ENCODE measurements at regions not wholly inside any gene's neighbourhood (a gene's known extent, or its start where the extent isn't known, plus 50 kb on each side); places are given as distances from the start of the nearest gene placed in this dataset.

DNA sequence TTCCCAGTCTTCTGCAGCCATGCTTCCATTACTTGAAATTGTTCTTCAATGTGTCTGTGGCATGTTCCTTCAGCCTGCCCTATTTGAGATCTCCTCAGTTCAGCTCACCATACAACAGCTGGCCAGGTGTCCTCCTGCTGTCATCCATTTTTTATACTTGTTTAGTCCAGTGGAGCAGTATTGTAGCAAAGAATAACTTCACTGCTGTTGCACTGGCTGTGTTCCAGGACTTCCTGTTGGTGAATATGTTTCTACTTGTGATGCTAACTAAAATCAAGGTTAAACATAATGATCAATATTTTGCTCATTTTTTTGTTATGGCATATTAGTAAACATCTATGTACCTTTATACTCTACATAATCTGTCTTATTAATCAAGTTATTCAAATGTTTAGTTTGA lies 1394.1 kb downstream of the PCDH9 start:
- no peak overlapping the region for H3K4me3 ChIP-seq (ENCODE audit: low read depth, low read length)
- no peaks in the 10 kb centered on the region for H3K4me1 ChIP-seq
- no peaks in the 10 kb centered on the region for H3K9me3 ChIP-seq
- no peak for DNase-seq
- TF ChIP-seq, protein P1, sequence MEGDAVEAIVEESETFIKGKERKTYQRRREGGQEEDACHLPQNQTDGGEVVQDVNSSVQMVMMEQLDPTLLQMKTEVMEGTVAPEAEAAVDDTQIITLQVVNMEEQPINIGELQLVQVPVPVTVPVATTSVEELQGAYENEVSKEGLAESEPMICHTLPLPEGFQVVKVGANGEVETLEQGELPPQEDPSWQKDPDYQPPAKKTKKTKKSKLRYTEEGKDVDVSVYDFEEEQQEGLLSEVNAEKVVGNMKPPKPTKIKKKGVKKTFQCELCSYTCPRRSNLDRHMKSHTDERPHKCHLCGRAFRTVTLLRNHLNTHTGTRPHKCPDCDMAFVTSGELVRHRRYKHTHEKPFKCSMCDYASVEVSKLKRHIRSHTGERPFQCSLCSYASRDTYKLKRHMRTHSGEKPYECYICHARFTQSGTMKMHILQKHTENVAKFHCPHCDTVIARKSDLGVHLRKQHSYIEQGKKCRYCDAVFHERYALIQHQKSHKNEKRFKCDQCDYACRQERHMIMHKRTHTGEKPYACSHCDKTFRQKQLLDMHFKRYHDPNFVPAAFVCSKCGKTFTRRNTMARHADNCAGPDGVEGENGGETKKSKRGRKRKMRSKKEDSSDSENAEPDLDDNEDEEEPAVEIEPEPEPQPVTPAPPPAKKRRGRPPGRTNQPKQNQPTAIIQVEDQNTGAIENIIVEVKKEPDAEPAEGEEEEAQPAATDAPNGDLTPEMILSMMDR (IDR thresholded peaks at IDR 0.05; ENCODE audit: low read depth, low read length), result no peak
- no peaks in the 10 kb centered on the region for H3K27me3 ChIP-seq
- H3K36me3 ChIP-seq, result no peaks in the 10 kb centered on the region

DNA sequence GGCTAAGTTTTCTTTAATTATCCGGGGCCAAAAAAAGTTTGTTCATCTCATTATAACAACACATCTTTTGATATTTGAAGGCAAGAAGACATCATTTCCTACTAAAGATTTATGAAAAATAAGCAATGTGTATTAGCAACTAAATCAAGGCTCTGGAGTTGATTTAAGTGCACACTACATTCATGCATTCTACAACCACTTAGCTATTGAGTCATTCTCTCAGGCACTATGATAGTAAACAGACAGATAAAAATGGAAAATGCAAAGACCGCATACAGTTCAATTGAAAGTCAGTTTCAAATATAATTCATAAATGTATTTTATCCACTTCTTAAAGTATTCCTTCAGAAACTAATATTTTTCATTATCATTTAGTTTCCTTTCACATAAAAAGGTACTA lies 1395.2 kb downstream of the PCDH9 start:
- Histone ChIP-seq H3K4me1 (no peaks in the 10 kb centered on the region), H3K36me3 (no peaks in the 10 kb centered on the region), H3K4me3 (ENCODE audit: low read depth, low read length) (no peak overlapping the region), H3K27me3 (no peaks in the 10 kb centered on the region), H3K9me3 (no peaks in the 10 kb centered on the region)
- TF ChIP-seq, protein P1 (IDR thresholded peaks at IDR 0.05; ENCODE audit: low read depth, low read length), result no peak
- DNase-seq, result no peak

DNA sequence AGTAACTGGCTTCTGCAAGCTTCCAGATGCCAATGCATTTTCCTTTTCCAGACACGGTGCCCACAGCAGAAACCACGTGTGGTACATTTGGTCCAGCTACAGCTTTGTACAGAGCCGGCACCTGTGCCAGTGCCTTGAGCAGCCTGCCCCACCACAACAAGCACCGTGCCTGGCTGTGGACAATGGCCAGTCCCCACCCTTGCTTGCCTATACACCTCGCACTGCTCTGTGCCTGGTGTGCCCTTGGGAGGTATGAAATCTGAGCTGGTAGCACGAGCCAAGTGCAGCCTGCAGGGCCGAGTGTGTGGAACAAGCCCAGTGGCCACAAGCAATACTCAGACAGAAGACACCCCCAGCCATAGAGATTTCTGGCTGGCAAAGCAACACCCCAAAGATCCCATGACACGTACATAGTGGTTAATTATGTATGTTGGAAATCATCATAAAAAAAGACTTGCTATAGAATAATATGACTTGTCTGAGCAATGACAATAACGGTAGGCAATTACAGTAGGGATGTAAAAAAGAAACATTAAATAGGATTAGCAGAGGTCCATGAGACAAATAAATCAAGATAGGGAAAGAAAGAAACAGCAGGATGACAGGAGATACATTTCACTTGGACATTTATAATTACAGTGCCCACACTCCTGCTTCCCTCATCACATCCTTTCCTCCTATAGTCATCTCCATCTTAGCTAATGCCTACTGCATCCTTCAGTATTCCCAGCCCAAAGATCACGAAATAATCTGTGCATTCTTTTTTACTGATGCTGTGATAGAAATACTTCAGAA lies 1399.5 kb downstream of the PCDH9 start:
- no peaks in the 10 kb centered on the region for H3K4me1 ChIP-seq
- DNase-seq, result no peak
- no peaks in the 10 kb centered on the region for H3K9me3 ChIP-seq
- no peak overlapping the region for H3K4me3 ChIP-seq (ENCODE audit: low read depth, low read length)
- TF ChIP-seq, protein P1 (IDR thresholded peaks at IDR 0.05; ENCODE audit: low read depth, low read length), result no peak
- no peaks in the 10 kb centered on the region for H3K36me3 ChIP-seq
- H3K27me3 ChIP-seq, result no peaks in the 10 kb centered on the region

DNA sequence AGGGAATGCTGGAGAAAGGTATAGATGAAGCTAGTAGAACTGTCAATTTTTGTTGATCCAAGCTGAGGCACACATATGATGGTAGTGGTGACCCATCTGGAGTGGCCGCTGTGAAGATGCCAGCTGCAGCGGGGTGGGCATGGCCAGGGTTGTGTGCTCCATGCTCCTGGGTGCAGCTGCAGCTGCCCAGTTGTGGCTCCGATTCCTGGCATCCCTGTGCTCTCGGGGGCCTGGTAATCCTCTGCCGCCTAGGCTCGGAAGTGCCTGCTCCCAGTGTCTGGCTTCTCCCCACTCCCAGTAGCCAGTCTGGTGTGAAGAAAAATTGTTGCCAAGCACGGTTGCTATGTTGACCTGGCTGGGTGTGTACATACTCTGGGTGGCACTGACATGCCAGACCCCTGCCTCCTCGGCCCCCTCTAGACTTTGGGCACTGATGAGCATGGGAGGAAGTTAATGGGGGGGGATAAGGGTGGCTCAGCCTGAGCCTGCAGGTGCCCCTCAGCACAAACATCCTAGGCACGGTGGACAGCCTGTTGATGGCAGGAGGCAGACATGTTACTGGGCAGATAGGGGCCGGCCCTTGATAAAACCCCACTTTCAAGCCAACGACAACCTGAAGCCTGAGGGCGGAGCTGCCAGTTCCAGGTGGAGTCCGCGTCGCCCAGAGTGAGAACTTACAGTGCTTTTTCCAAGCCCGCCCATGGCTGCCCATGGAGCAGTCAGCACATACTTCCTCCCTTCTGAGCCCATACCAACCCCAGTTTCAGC lies 1400.7 kb downstream of the PCDH9 start:
- no peak for DNase-seq

DNA sequence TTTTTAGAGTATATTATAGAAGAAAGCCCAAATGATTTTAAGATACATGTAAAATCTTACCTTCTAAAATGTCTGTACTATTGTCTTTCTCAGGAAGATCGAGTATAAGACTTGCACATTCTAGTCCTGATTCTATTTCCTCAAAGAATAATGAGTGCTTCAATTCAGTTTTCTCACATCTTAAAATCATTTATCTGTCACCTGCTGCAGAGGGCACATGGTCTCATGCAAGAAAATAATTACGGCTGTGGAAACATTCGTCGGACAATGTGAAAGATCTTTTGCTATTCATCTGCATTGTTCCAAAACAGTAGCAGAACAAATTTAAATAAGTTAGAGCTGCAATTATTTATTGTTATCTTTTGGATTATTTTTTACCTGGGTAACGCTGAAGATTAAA lies 1403.5 kb downstream of the PCDH9 start:
- Histone ChIP-seq H3K4me1 (no peaks in the 10 kb centered on the region), H3K27me3 (no peaks in the 10 kb centered on the region), H3K36me3 (no peaks in the 10 kb centered on the region), H3K9me3 (no peaks in the 10 kb centered on the region), H3K4me3 (ENCODE audit: low read depth, low read length) (peak overlapping the region; percentile 28)
- DNase-seq, result no peak
- TF ChIP-seq, protein P1 (IDR thresholded peaks at IDR 0.05; ENCODE audit: low read depth, low read length), result no peak

More for the DNA sequence above, 1400.7 kb downstream of the PCDH9 start:
- TF ChIP-seq, protein P1 (IDR thresholded peaks at IDR 0.05; ENCODE audit: low read depth, low read length), result no peak
- H3K9me3 ChIP-seq, result no peaks in the 10 kb centered on the region
- no peak overlapping the region for H3K4me3 ChIP-seq (ENCODE audit: low read depth, low read length)
- H3K27me3 ChIP-seq, result no peaks in the 10 kb centered on the region
- H3K4me1 ChIP-seq, result no peaks in the 10 kb centered on the region
- H3K36me3 ChIP-seq, result no peaks in the 10 kb centered on the region

DNA sequence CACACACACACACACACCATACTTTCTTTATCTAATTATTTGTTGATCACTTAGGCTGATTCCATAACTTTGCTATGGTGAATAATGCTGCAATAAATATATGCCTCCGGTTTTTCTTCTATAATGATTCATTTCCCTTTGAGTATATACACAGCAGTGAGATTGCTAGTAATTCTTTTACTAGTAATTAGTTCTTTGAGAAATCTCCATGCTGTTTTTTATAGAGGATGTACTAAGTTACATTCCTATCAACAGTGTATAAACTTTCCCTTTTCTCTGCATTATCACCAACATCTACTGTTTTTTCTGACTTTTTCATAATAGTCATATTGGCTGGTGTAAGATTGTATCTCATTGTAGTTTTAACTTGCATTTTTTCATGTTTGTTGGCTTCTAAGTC lies 1405.1 kb downstream of the PCDH9 start:
- no peak for DNase-seq
- H3K9me3 ChIP-seq, result no peaks in the 10 kb centered on the region
- TF ChIP-seq, protein P1 (IDR thresholded peaks at IDR 0.05; ENCODE audit: low read depth, low read length), result no peak
- no peak overlapping the region for H3K4me3 ChIP-seq (ENCODE audit: low read depth, low read length)
- no peaks in the 10 kb centered on the region for H3K27me3 ChIP-seq
- H3K4me1 ChIP-seq, result no peaks in the 10 kb centered on the region
- H3K36me3 ChIP-seq, result no peaks in the 10 kb centered on the region

All from BE2C (cell line).